ENCODE measurements at regions not wholly inside any gene's neighbourhood (a gene's known extent, or its start where the extent isn't known, plus 50 kb on each side); places are given as distances from the start of the nearest gene placed in this dataset.

DNA sequence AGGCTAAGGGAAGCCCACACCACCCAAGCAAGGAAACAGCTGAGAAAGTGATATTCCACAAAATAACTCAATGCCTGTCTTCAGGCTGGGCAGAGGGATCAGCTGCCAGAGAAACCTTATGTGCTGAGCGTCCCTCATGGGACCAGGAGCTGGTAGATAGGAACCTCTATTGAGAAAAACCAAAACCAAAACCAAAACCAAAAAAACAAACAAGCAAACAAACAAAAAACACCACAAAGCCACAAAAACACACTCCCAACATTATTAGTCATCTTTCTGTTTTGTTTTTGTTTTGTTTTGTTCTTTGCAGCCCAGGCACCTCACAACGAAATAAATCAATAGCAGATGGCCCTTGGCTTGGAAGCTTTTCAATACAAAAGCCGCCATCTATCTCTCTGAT lies 760.8 kb upstream of the CELF2 start:
- no peak for TF ChIP-seq GATA2 (IDR thresholded peaks at IDR 0.05; ENCODE audit: low read depth, low read length)
- TF ChIP-seq GATA3 (IDR thresholded peaks at IDR 0.05; ENCODE audit: low read depth, low read length): no peak

DNA sequence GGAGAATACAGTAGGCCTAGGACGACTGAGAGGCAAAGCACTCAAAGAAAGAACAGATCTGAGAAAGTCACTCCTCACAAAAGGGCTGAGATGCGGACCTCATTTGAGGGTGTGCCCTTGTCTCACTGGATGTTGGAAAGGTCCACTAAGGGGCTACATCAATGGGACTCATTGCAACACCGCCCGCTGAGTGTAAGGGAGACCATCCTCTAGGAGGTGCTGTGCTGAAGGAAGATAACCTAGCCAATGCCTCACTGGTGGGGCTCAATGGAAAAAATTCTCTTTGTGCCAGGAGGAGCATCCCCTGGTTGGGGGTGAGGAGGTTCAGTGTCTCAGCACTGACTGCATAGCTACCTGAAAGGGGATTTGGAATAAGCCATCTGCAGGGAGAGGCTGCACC lies 758.7 kb upstream of the CELF2 start:
- no peak for TF ChIP-seq GATA3 (IDR thresholded peaks at IDR 0.05; ENCODE audit: low read depth, low read length)
- TF ChIP-seq GATA2 (IDR thresholded peaks at IDR 0.05; ENCODE audit: low read depth, low read length): no peak

DNA sequence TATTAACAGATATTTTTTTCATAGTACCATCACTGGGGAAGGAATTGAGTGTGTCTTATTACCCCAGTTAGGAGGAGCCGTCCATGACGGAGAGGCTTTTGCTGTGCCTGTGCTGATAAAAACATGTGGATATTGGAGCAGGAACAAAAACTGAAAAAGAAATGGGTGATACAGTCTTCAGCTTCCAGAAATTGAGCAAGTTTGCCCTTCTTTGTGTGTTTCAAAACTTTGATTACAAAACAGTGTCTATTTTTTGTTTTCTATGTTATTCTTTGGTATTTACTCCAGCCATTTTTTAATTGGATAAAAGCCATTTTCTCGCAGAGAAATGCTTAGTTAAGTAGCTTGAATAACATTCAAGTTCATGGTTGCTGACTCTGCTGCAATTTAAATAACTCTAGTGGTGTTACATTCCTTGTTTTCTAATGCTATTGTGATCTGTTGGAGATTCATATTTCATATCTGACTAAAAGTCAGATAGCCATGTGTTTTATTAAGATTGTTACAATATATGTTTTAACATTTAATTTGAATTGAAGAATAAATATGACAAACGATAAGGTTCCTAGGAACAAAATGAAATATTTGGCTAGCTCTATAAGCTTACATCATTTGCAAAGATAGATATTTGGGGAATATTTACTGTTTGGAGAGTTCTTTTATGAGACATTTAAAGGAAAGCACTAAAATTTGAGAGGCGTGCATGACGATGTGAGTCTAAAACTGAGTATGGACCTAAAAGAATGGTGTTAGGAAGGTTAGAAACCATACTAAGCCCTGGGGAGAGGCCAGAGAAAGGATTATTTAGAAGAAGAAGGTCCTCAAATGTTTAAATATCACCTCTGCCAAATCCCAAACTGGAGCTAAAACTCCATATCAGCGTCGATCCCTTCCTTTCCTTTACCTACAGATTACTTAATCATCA lies 747.3 kb upstream of the CELF2 start:
- TF ChIP-seq GATA3 (IDR thresholded peaks at IDR 0.05; ENCODE audit: low read depth, low read length) (no peak), GATA2 (IDR thresholded peaks at IDR 0.05; ENCODE audit: low read depth, low read length) (no peak)

DNA sequence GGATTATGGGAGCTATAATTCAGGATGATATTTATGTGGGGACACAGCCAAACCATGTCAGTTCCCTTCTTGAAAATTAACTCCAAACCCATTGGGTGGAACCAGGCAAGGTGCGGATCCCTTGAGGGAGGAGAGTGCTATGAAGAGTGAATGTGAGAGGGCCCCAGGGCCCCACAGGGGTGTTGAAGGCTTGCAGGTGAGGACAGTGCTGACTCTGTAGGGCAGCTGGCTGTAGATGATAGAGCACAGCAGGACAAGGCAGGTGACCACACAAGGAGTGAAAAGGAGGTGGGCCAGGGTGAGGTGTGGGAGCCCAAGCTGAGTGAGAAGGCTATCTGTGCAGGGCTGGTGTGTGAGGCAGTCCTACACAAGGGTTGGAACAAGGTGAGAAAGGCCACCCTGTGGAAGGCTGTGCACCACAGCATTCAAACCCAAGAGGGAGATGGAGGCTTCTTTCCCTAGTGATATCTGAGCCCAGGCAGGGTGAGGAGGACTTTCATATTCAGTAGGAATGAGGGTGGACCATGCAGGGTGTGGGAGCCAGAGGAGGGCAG lies 746.0 kb upstream of the CELF2 start:
- no peak for TF ChIP-seq GATA2 (IDR thresholded peaks at IDR 0.05; ENCODE audit: low read depth, low read length)
- no peak for TF ChIP-seq GATA3 (IDR thresholded peaks at IDR 0.05; ENCODE audit: low read depth, low read length)

DNA sequence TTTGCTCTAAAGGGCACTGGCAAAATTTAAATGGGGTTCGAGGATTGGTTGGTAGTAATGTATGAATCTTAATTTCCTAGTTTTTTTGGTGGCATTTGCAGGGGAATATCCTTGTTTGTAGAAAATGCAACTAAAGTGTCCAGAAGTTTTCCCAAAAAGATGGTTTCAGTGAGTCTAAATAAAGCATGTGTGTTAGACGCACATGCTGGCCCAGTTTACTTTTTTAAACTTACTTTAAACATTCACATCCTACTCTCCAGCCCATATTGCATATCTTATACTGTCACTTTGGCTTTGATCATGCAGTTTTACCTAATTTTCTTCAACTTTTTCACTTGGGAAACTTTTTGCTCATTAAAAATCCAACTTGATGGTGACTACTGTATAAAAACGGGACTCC lies 744.0 kb upstream of the CELF2 start:
- no peak for TF ChIP-seq GATA2 (IDR thresholded peaks at IDR 0.05; ENCODE audit: low read depth, low read length)
- TF ChIP-seq GATA3 (IDR thresholded peaks at IDR 0.05; ENCODE audit: low read depth, low read length): no peak

DNA sequence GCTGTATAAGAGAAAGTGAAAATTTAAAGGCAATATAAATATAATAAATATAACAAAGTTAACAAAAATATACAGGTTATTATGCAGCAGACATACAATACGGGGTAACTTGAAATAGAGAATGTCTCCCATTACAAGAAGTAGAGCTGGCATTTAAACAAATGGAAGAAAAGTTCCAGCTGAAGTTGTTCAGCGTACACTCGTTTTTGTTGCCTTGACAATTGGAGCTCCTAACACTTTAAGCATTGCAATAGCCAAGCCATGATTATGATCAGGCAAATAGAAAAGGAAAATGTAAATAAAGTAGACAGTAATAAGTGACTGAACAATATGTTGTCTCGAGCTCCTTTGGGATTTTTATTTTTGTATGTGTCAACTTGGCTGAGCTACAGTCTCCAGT lies 737.8 kb upstream of the CELF2 start:
- no peak for TF ChIP-seq GATA3 (IDR thresholded peaks at IDR 0.05; ENCODE audit: low read depth, low read length)
- no peak for TF ChIP-seq GATA2 (IDR thresholded peaks at IDR 0.05; ENCODE audit: low read depth, low read length)

DNA sequence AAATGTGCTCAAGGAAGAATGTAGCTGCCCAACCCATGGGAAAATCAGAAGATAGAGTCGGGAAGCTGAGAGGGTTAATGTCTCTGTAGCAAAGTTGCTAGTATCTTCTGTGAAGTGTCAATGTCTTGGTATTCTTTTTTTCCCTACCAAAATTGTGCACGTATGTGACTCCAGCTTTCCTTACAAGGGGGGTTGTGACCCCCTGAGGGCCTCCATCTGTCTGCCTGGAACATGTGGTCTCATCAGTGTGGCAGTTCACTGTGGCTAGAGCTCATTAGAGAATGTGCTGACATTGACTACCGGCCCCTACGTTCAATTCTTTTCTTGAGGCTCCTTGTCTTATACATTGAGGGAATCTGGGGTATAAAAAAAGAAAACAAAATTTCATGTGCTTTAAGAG lies 725.2 kb upstream of the CELF2 start:
- TF ChIP-seq GATA3 (IDR thresholded peaks at IDR 0.05; ENCODE audit: low read depth, low read length): no peak

DNA sequence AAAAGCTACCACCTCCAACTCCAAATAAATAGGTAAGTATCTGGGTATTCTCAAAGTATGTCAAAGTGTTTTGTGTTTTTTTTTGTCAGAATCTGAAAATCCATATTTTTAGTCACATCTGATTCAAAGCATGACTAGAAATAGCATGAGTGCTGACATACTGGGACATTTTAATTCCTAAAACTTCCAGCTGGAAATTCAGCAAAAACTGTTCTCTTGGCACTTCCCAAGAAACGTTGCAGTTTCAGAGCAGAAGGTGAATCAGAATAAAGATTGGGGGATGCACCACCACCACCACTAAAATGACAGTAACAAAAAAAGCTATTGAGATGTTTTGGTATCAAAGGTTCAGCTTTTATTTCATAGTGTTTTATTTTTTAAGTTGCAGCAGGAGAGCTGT lies 724.6 kb upstream of the CELF2 start:
- TF ChIP-seq GATA3 (IDR thresholded peaks at IDR 0.05; ENCODE audit: low read depth, low read length) (no peak), GATA2 (IDR thresholded peaks at IDR 0.05; ENCODE audit: low read depth, low read length) (no peak)

DNA sequence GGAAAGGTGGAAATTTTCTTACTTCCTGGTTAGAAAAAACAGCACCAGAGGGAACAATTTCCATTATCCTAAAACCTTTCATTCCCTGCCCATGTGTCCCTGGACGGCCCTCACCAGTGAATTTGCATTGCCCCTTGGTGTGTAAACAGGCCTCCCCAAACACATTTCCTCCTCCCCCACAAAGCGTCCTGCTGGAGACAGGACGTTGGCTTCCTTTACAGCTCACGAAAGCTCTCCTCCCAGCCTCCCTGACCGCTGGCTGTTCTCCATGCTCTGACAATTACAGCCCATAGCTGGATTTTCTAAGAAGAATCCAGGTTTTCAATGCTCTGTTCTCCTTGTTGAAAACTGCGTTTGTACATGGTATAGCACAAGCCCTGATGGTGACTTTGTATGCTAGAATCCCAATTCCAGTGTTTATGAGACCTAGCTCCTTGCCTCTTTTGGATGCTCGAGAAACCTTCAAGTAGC lies 724.2 kb upstream of the CELF2 start:
- TF ChIP-seq GATA2 (IDR thresholded peaks at IDR 0.05; ENCODE audit: low read depth, low read length) (no peak), GATA3 (IDR thresholded peaks at IDR 0.05; ENCODE audit: low read depth, low read length) (no peak)

DNA sequence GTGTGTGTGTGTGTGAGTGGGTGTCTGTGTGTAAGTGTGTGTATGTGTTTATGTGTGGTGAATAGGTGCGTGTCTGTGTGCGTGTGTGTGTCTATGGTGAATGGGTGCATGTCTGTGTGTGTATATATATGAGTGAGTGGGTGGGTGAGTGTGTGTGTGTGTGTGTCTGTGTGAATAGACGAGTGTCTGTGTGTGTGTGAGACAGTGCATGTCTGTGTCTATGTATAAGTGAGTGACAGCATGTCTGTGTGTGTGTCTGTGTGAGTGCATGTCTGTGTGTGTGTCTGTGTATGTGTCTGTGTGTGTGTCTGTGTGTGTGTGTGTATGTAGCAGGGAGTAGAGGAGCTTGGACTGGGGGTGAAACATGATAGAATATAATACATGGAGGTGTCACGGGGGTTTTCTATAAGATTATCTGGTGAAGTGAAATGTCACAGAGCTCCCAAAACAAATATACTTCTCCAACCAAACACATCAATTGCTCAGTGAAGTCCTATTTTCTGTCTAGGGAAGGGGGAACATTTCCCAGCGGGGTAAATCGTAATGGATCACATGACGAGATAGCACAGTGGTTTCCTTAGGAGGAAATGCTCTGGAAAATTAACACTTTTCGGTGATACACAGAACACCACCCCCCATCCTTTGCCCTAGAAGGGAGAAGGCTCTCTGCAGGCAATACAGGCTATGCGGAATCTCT lies 723.3 kb upstream of the CELF2 start:
- no peak for TF ChIP-seq GATA2 (IDR thresholded peaks at IDR 0.05; ENCODE audit: low read depth, low read length)
- no peak for TF ChIP-seq GATA3 (IDR thresholded peaks at IDR 0.05; ENCODE audit: low read depth, low read length)

DNA sequence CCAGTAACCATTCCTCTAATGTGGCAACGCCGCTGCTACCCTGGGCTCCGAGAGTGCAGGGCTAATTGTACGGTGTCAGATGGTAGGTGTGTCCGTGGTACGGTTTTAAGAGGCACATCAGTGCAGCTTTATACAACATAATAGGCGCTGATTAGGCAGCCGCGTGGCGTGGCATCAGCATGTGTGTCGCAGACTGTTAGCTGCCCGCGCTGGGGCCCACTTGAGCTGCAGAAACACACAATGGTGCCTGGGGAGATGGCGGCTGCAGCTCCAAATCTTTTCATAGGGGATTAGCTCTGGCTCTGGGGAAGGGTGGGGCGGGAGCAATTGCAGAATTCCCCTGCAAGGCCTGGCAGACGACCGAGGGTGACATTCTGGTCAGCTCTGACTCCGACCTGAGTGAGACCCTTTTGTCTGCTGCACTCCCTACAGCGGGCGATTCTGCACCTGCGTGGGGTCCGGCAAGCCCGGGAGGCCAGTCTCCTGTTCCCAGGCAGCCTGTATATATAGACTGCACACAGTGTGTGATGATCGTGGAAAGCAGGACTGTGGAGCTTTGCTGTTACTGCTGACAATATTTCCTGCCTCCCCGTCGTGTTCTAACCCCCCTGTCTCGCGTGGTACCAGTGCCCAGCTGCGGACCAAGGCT lies 722.7 kb upstream of the CELF2 start:
- TF ChIP-seq GATA3 (IDR thresholded peaks at IDR 0.05; ENCODE audit: low read depth, low read length) (no peak), GATA2 (IDR thresholded peaks at IDR 0.05; ENCODE audit: low read depth, low read length) (no peak)

DNA sequence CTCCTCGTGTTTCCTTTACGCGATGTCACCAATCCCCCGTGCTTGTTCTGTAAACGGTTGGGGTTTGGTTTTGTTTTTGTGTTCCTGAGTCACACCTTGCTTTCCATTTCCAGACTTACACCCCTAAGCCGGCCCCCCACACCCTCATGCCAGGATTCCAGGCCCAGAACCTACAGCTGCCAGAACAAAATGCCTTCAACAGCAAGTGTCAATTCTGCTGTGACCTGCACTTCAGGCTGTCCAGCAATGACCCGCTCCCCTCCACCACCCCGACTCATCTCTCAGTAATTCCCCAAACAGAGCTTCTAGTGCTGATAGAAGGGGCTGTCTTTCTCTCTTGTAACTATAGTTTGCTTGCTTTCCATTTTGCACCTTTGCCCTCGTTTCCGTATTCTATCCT lies 722.1 kb upstream of the CELF2 start:
- no peak for TF ChIP-seq GATA2 (IDR thresholded peaks at IDR 0.05; ENCODE audit: low read depth, low read length)
- no peak for TF ChIP-seq GATA3 (IDR thresholded peaks at IDR 0.05; ENCODE audit: low read depth, low read length)

DNA sequence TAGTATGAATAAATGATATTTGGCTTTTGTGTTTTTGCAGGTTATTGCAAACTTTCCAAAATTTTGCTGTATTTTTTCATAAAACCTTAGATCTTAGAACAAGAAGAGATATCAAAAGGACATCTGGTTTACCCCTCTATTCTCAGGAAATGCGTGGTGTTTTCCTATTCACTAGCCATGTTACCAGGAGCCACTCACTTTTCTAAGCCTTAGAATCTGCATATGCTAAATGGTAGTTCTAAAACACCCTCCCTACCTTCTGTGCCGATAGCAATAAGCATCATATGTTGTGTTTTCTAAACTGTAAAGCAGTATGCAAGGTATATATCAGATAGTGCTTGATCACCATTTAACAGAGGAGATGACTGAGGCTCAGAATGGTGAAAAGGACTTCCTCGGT lies 715.0 kb upstream of the CELF2 start:
- TF ChIP-seq GATA3 (IDR thresholded peaks at IDR 0.05; ENCODE audit: low read depth, low read length) (no peak), GATA2 (IDR thresholded peaks at IDR 0.05; ENCODE audit: low read depth, low read length) (no peak)

DNA sequence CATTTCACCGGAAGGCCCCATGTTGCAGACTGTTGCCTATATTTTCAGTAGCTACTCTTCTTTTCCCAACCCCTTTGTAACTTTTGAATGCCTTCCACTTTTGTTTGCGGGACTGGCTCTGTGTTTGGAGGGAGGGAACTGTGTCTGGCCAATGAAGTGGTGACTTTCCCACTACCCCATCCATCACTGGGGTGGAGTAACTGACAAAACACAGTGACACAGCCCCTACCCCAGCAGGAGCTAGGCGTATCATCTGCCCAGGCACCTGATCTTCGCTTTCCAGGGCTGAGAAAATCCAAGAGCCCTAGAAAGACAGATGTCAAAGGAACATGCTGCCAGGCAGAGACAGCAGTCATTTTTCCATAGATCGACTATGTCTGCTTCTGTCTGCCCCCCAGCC lies 710.6 kb upstream of the CELF2 start:
- TF ChIP-seq GATA3 (IDR thresholded peaks at IDR 0.05; ENCODE audit: low read depth, low read length) (no peak), GATA2 (IDR thresholded peaks at IDR 0.05; ENCODE audit: low read depth, low read length) (no peak)

Measured in SH-SY5Y (cell line).